B cell (primary cell): ENCODE measurements at regions not wholly inside any gene's neighbourhood (a gene's known extent, or its start where the extent isn't known, plus 50 kb on each side); places are given as distances from the start of the nearest gene placed in this dataset.

ENCODE experiments used
- CTCF ChIP-seq: fragments of 200-600 bp; IDR thresholded peaks from one replicate; pipeline ENCODE4 v1.8.0; 2022; ENCODE audit warnings: antibody characterized with exemption, mild to moderate bottlenecking
- EZH2 ChIP-seq: IDR thresholded peaks from 2 replicates; pipeline ENCODE4 v1.6.1; 2012; ENCODE audit warnings: borderline replicate concordance, low read depth, mild to moderate bottlenecking, moderate library complexity, low read length; ENCODE audit not compliant: insufficient read depth, poor library complexity, severe bottlenecking

- TF ChIP-seq CTCF (no peak), EZH2 (no peak)
These were observed 1375.4 kb upstream of the CELF4 start for GRCh38 chr18:38940863-38941531.
